SH-SY5Y (cell line): ENCODE measurements at regions not wholly inside any gene's neighbourhood (a gene's known extent, or its start where the extent isn't known, plus 50 kb on each side); places are given as distances from the start of the nearest gene placed in this dataset.

ENCODE experiments used
- GATA2 ChIP-seq: IDR thresholded peaks from 2 replicates; pipeline ENCODE4 v1.6.1; 2011; ENCODE audit warnings: mild to moderate bottlenecking, low read depth, low read length
- GATA3 ChIP-seq: IDR thresholded peaks from 2 replicates; pipeline ENCODE4 v1.6.1; 2011; ENCODE audit warnings: low read depth, mild to moderate bottlenecking, low read length, moderate library complexity

DNA sequence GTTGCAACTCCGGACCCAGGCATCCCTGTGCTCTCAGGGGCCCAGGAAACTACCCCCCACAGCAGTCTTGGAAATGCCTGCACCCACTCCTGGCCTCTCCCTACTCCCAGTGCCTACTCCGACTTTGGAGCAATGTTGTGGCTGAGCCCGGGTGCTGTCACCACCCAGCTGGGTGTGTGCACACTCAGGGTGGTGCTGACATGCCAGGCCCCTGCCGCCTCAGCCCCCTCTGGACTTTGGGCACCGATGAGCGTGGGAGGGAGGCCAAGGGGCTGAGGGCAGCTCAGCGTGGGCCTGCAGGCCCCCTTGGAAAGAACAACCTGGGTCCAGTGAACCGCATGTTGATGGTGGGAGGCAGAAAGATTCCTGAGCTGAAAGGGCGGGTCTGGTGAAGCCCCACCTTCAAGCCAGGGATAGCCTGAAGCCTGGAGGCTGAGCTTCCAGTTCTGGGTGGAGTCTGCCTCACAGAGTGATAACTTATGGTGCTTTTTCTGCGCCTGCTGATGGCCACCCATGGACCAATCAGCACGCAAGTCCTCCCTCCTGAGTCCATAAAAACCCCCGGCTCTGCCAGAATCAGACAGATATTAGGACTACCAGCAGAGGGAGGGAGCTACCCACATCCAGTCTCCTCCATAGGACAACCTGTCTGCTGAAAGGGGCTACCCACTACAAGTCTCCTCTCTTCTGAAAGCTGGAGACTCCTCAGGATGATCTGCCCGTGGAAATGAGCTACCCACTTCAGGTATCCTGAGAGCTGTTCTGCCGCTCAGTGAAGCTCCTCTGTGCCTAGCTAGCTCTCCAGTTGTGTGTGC lies 380.4 kb upstream of the SORCS1 start:
- TF ChIP-seq GATA3: no peak
- TF ChIP-seq GATA2: no peak

DNA sequence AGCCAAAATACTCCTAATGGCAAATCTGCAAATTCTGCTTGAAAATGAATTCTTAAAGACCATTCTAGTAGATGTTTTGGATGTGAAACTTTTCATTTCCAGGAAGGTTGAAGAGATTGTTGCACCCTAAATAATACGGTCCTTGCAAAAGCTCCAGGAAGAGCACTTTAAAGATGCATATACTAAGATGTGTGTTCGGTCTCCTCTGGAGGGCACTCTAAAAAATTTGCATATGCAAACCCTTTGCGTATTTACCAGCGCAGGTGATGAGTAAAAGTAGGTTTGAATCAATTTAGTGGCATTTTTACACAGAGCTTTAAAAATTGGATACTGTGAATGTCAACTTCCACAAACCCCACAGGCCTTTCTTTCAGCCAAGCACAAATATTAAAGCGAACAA lies 378.1 kb upstream of the SORCS1 start:
- TF ChIP-seq GATA2 (no peak), GATA3 (no peak)

DNA sequence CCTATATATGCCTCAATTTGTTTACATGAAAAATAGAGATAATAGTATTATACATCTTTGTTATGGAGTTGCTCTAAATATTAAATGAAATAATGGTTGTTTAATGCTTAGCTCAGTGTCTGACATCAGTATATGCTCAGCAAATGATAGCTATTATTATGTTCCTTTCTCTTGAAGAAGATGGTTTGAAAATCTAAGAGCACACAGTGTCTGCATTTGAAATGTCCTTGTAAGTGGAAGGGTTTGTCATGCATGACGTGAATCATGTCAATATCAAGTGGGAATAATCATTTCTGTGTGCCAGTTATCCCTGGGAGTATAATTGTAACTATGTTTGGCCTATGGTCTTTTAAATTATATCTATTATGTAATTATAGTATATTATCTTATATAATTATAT lies 377.5 kb upstream of the SORCS1 start:
- TF ChIP-seq GATA3 (no peak), GATA2 (no peak)

- TF ChIP-seq GATA2 (no peak), GATA3 (no peak)
Observed at GRCh38 chr10:107540981-107541380, 376.5 kb upstream of the SORCS1 start.

DNA sequence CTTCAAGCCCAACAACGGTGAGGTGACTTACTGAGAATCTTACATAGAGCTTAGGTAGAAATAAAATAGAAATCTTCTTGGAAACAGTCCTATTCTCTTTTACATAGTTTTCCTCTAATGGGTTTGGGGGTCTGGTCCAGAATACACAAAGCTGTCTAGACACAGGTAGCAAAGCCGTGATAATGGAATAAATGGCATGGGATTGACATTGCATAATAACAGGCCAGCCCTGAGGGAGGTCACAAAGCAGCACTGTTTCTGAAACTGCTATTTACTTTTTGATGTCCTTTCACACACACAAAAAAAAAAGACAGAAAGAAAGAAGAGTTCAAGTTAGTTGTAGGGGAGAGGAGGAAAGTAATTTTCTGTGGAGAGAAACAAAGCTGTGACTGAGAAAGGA lies 364.8 kb upstream of the SORCS1 start:
- TF ChIP-seq GATA3 (no peak), GATA2 (no peak)

DNA sequence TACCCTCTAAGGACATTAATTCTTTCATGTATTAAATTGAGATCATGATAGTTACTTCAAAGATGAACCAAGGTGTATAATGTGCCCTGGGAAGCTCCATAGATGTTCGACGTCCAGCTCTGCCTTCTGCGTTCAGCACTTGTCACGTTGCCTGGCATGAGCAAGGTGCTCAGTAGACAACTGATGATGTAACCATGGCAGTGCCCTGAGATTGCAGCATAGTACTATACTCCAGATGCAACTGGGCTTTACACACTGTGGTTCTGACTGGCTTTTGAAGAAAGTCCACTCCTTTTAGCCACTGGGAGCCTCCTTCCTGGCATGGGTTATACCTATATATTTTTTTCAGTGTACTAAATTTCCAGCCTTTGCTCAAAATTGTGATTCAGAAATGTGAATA lies 355.8 kb upstream of the SORCS1 start:
- no peak for TF ChIP-seq GATA2
- TF ChIP-seq GATA3: no peak

DNA sequence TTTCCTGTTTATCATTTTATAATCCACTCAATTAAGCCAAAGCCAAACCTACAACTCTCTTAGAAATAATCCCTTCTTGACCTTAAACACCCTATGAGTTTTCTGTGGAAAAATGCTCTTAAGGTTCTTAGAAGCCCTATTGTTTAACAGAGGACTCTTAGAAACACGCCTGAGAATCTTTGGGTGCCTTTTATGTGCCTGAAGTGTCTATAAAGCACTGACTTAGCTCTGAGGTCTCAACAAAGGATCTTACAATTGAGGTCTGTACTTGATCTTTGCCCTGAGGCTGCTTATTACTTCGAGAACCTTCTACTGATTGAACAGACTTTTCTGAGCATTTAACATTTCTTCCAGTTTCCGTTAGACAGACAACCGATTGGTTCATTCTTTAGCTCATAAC lies 353.3 kb upstream of the SORCS1 start:
- TF ChIP-seq GATA3: no peak
- TF ChIP-seq GATA2: no peak

DNA sequence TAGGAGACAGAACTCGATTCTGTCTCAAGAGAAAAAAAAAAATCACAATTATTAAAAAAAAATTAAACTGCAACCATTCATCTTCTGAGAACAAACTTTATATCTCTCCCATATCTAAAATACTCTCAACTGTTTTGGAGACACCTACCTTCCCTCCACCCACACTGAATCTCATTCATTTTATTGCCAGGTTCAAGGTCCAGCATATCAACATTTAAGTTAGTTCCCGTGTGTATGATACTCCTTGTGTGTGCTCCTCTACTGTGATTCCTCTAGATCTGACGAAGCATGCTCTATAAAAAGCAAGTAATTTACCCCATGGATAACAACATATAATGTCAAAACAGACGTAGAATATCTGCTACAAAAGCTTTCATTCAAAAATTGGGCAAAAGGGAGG lies 351.8 kb upstream of the SORCS1 start:
- TF ChIP-seq GATA2 (no peak), GATA3 (no peak)

- TF ChIP-seq GATA3: no peak
- no peak for TF ChIP-seq GATA2
Observed at GRCh38 chr10:107502229-107502985, 337.9 kb upstream of the SORCS1 start.

GRCh38 chr10:107498983-107499382 lies 334.5 kb upstream of the SORCS1 start:
- TF ChIP-seq GATA2 (no peak), GATA3 (no peak)

DNA sequence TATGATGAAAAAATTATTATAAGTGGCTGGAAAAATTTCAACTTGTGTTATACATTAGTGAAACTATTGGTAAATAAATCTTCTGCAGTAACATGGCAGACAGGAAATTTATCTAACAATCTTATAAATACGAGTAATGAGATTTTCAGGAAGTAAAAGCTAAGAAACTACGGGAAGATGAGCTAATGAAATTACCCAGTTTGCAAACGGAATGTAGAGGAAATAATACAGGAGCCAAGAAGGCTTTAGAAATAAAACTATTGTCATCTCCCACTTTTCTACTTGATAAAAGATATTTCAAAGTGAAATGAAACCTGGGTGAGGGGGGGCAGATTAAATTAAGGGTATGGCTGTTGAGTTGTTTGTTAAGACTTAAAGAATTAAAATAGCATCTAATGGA lies 332.5 kb upstream of the SORCS1 start:
- TF ChIP-seq GATA2: no peak
- TF ChIP-seq GATA3: no peak

DNA sequence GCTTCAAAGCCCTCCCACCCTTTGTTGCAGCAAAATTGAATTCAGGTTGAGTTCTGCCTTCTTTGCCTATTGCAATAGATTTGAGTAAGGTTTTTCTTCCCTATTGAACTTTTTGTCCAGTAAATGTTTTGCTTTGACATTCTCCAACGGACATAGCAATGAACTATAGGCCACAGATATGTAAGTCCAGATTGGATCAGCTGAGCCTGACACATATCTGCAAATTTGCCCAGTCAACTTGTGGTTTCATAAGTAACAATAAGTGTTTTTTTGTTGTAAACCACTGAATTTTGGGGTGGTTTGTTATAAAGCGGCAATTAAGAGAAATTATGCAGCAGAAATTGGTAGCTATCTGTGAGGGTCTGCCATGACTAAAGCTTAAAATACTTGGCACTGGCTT lies 332.1 kb upstream of the SORCS1 start:
- TF ChIP-seq GATA3 (no peak), GATA2 (no peak)

GRCh38 chr10:107492389-107492788 lies 327.9 kb upstream of the SORCS1 start:
- no peak for TF ChIP-seq GATA2
- TF ChIP-seq GATA3: no peak

- no peak for TF ChIP-seq GATA2
- TF ChIP-seq GATA3: no peak
Observed at GRCh38 chr10:107490389-107490788, 325.9 kb upstream of the SORCS1 start.

DNA sequence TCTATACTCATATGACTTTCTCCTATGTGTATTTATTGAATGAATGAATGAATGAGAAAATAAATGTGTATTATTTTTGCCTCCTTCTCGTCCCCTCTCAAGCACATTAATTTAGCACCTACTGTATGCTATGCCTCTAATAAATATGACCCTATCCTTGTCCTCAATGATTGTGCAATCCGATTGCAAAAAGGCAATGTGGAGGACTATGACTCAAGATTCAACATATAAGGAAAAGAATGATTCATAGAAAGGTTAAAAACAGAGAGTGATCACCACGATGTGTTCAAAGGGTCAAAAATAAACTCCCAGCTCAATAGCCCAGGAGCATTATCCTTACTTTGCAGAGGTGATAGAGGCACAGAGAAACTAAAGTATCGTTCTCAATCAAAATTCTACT lies 322.8 kb upstream of the SORCS1 start:
- TF ChIP-seq GATA3 (no peak), GATA2 (no peak)

- TF ChIP-seq GATA3: no peak
- no peak for TF ChIP-seq GATA2
Observed at GRCh38 chr10:107485019-107485418, 320.5 kb upstream of the SORCS1 start.

- TF ChIP-seq GATA2 (no peak), GATA3 (no peak)
Observed at GRCh38 chr10:107481881-107482280, 317.4 kb upstream of the SORCS1 start.

- TF ChIP-seq GATA3 (peak; percentile 59), GATA2 (peak; percentile 22; the same call in 1 of the 2 replicates)
Observed at GRCh38 chr10:107481224-107481623, 316.7 kb upstream of the SORCS1 start.
